ENCODE measurements at regions not wholly inside any gene's neighbourhood (a gene's known extent, or its start where the extent isn't known, plus 50 kb on each side); places are given as distances from the start of the nearest gene placed in this dataset.
"Not testable (repeated sequence)": the region's sequence is repeated elsewhere in the genome, so short reads cannot be mapped to it uniquely, and the experiment has no call there.

GRCh38 chr5:58294598-58295305 lies 165.1 kb downstream of the PLK2 start:
- Mint-ChIP-seq H3K27me3 (peaks cover 0 to 7% of the 10 kb centered on the region in 2 donors), H3K4me1 (no peaks in the 10 kb centered on the region), H3K36me3 (no peaks in the 10 kb centered on the region), H3K4me3 (no peak overlapping the region), H3K27ac (no peak overlapping the region), H3K9me3 (peaks cover 0 to 10% (median 0%) of the 10 kb centered on the region in 3 donors)
- no peak for ATAC-seq (replicated peaks in 1 of 4)
- Histone ChIP-seq H3K4me3 (ENCODE audit: control insufficient read depth in 1 of 2, extremely low read depth in 1 of 2, low read length in 1 of 2) (no peak overlapping the region), H3K27me3 (replicated peaks in 1 of 2; ENCODE audit: control insufficient read depth in 2 of 2, extremely low read depth in 1 of 2, insufficient read depth in 2 of 2, low read length in 1 of 2) (no peaks in the 10 kb centered on the region), H3K4me1 (ENCODE audit: control insufficient read depth in 1 of 2, extremely low read depth in 1 of 2, insufficient read depth in 2 of 2, low read length in 2 of 2) (no peaks in the 10 kb centered on the region), H3K36me3 (ENCODE audit: control insufficient read depth in 2 of 2, extremely low read depth in 1 of 2, insufficient read depth in 1 of 2, low read length in 1 of 2) (no peaks in the 10 kb centered on the region), H3K9me3 (no peaks in the 10 kb centered on the region), H3K27ac (ENCODE audit: low read length) (no peak overlapping the region)
- ChIA-PET CTCF (no interaction called here), POLR2A (no interaction called here)
- 25% methylated on average over 1 of the region's 1 CpG for WGBS (ENCODE audit: insufficient coverage)
- no peak for DNase-seq

GRCh38 chr5:58288275-58288674 lies 171.6 kb downstream of the PLK2 start:
- H3K9me3 Mint-ChIP-seq; H3K27me3 Mint-ChIP-seq; CTCF ChIA-PET; H3K36me3 Mint-ChIP-seq; H3K4me3 Mint-ChIP-seq; H3K36me3 ChIP-seq (ENCODE audit: control insufficient read depth in 2 of 2, extremely low read depth in 1 of 2, insufficient read depth in 1 of 2, low read length in 1 of 2); H3K27ac ChIP-seq (ENCODE audit: low read length); H3K4me1 Mint-ChIP-seq; H3K4me3 ChIP-seq (ENCODE audit: control insufficient read depth in 1 of 2, extremely low read depth in 1 of 2, low read length in 1 of 2); H3K4me1 ChIP-seq (ENCODE audit: control insufficient read depth in 1 of 2, extremely low read depth in 1 of 2, insufficient read depth in 2 of 2, low read length in 2 of 2); DNase-seq; H3K27ac Mint-ChIP-seq; H3K9me3 ChIP-seq; H3K27me3 ChIP-seq (replicated peaks in 1 of 2; ENCODE audit: control insufficient read depth in 2 of 2, extremely low read depth in 1 of 2, insufficient read depth in 2 of 2, low read length in 1 of 2); POLR2A ChIA-PET; ATAC-seq (replicated peaks in 1 of 4): not testable (repeated sequence)
- 100% methylated on average over 2 of the region's 10 CpGs for WGBS (ENCODE audit: insufficient coverage)

GRCh38 chr5:58286741-58287140 lies 173.1 kb downstream of the PLK2 start:
- CTCF ChIA-PET, result no interaction called here
- peaks cover 0 to 4% (median 0%) of the 10 kb centered on the region in 3 donors for H3K9me3 Mint-ChIP-seq

GRCh38 chr5:58285900-58286299 lies 174.0 kb downstream of the PLK2 start:
- Histone ChIP-seq H3K36me3 (ENCODE audit: control insufficient read depth in 2 of 2, extremely low read depth in 1 of 2, insufficient read depth in 1 of 2, low read length in 1 of 2) (no peaks in the 10 kb centered on the region), H3K27ac (ENCODE audit: low read length) (no peak overlapping the region), H3K27me3 (replicated peaks in 1 of 2; ENCODE audit: control insufficient read depth in 2 of 2, extremely low read depth in 1 of 2, insufficient read depth in 2 of 2, low read length in 1 of 2) (no peaks in the 10 kb centered on the region), H3K9me3 (no peaks in the 10 kb centered on the region), H3K4me3 (ENCODE audit: control insufficient read depth in 1 of 2, extremely low read depth in 1 of 2, low read length in 1 of 2) (no peak overlapping the region), H3K4me1 (ENCODE audit: control insufficient read depth in 1 of 2, extremely low read depth in 1 of 2, insufficient read depth in 2 of 2, low read length in 2 of 2) (no peaks in the 10 kb centered on the region)
- DNase-seq (no peak), ATAC-seq (replicated peaks in 1 of 4) (no peak)
- H3K4me3 Mint-ChIP-seq, result no peak overlapping the region
- POLR2A ChIA-PET, result no interaction called here
- H3K27me3 Mint-ChIP-seq, result no peaks in the 10 kb centered on the region
- no peaks in the 10 kb centered on the region for H3K4me1 Mint-ChIP-seq
- CTCF ChIA-PET, result no interaction called here
- peaks cover 0 to 4% (median 0%) of the 10 kb centered on the region in 3 donors for H3K9me3 Mint-ChIP-seq
- H3K36me3 Mint-ChIP-seq, result no peaks in the 10 kb centered on the region
- no CpG with 5 or more reads among the region's 2 CpGs for WGBS (ENCODE audit: insufficient coverage)
- no peak overlapping the region for H3K27ac Mint-ChIP-seq

More at GRCh38 chr5:58286741-58287140, 173.1 kb downstream of the PLK2 start:
- DNase-seq (no peak), ATAC-seq (replicated peaks in 1 of 4) (no peak)
- Mint-ChIP-seq H3K27me3 (no peaks in the 10 kb centered on the region), H3K36me3 (no peaks in the 10 kb centered on the region), H3K27ac (no peak overlapping the region), H3K4me1 (no peaks in the 10 kb centered on the region), H3K4me3 (no peak overlapping the region)
- H3K27me3 ChIP-seq (replicated peaks in 1 of 2; ENCODE audit: control insufficient read depth in 2 of 2, extremely low read depth in 1 of 2, insufficient read depth in 2 of 2, low read length in 1 of 2), result no peaks in the 10 kb centered on the region
- H3K4me1 ChIP-seq (ENCODE audit: control insufficient read depth in 1 of 2, extremely low read depth in 1 of 2, insufficient read depth in 2 of 2, low read length in 2 of 2), result no peaks in the 10 kb centered on the region
- H3K4me3 ChIP-seq (ENCODE audit: control insufficient read depth in 1 of 2, extremely low read depth in 1 of 2, low read length in 1 of 2), result no peak overlapping the region
- POLR2A ChIA-PET, result no interaction called here
- no peaks in the 10 kb centered on the region for H3K9me3 ChIP-seq
- H3K36me3 ChIP-seq (ENCODE audit: control insufficient read depth in 2 of 2, extremely low read depth in 1 of 2, insufficient read depth in 1 of 2, low read length in 1 of 2), result no peaks in the 10 kb centered on the region
- no peak overlapping the region for H3K27ac ChIP-seq (ENCODE audit: low read length)
- no CpG with 5 or more reads among the region's 1 CpG for WGBS (ENCODE audit: insufficient coverage)

- Mint-ChIP-seq H3K4me3 (no peak overlapping the region), H3K36me3 (no peaks in the 10 kb centered on the region), H3K9me3 (peaks cover 0 to 4% (median 0%) of the 10 kb centered on the region in 3 donors), H3K27me3 (no peaks in the 10 kb centered on the region), H3K4me1 (no peaks in the 10 kb centered on the region), H3K27ac (no peak overlapping the region)
- DNase-seq (no peak), ATAC-seq (replicated peaks in 1 of 4) (no peak)
- Histone ChIP-seq H3K27ac (ENCODE audit: low read length) (no peak overlapping the region), H3K9me3 (no peaks in the 10 kb centered on the region), H3K27me3 (replicated peaks in 1 of 2; ENCODE audit: control insufficient read depth in 2 of 2, extremely low read depth in 1 of 2, insufficient read depth in 2 of 2, low read length in 1 of 2) (no peaks in the 10 kb centered on the region), H3K36me3 (ENCODE audit: control insufficient read depth in 2 of 2, extremely low read depth in 1 of 2, insufficient read depth in 1 of 2, low read length in 1 of 2) (no peaks in the 10 kb centered on the region), H3K4me3 (ENCODE audit: control insufficient read depth in 1 of 2, extremely low read depth in 1 of 2, low read length in 1 of 2) (no peak overlapping the region), H3K4me1 (ENCODE audit: control insufficient read depth in 1 of 2, extremely low read depth in 1 of 2, insufficient read depth in 2 of 2, low read length in 2 of 2) (no peaks in the 10 kb centered on the region)
- ChIA-PET CTCF (no interaction called here), POLR2A (no interaction called here)
- 71% methylated on average over 1 of the region's 2 CpGs for WGBS (ENCODE audit: insufficient coverage)
Measured at GRCh38 chr5:58284886-58285285, 175.0 kb downstream of the PLK2 start.

- H3K27ac Mint-ChIP-seq, result no peak overlapping the region
- Histone ChIP-seq H3K27ac (ENCODE audit: low read length) (no peak overlapping the region), H3K27me3 (replicated peaks in 1 of 2; ENCODE audit: control insufficient read depth in 2 of 2, extremely low read depth in 1 of 2, insufficient read depth in 2 of 2, low read length in 1 of 2) (no peaks in the 10 kb centered on the region), H3K36me3 (ENCODE audit: control insufficient read depth in 2 of 2, extremely low read depth in 1 of 2, insufficient read depth in 1 of 2, low read length in 1 of 2) (no peaks in the 10 kb centered on the region), H3K9me3 (no peaks in the 10 kb centered on the region), H3K4me3 (ENCODE audit: control insufficient read depth in 1 of 2, extremely low read depth in 1 of 2, low read length in 1 of 2) (no peak overlapping the region), H3K4me1 (ENCODE audit: control insufficient read depth in 1 of 2, extremely low read depth in 1 of 2, insufficient read depth in 2 of 2, low read length in 2 of 2) (no peaks in the 10 kb centered on the region)
- POLR2A ChIA-PET, result interaction anchor here in 1 of 2 donors (0.6 kb wide), 1 partner anchor 1490 kb away, joined by 3 read pairs; no protein-coding TSS in a partner anchor
- CTCF ChIA-PET, result interaction anchor here in 1 of 2 donors (0.6 kb wide), 1 partner anchor 17 kb away, joined by 4 read pairs; no protein-coding TSS in a partner anchor
- no peak overlapping the region for H3K4me3 Mint-ChIP-seq
- H3K36me3 Mint-ChIP-seq, result no peaks in the 10 kb centered on the region
- H3K4me1 Mint-ChIP-seq, result no peaks in the 10 kb centered on the region
- ATAC-seq (replicated peaks in 1 of 4) (no peak), DNase-seq (no peak)
- H3K27me3 Mint-ChIP-seq, result peaks cover 0 to 6% of the 10 kb centered on the region in 2 donors
- H3K9me3 Mint-ChIP-seq, result no peaks in the 10 kb centered on the region
- no CpG with 5 or more reads among the region's 2 CpGs for WGBS (ENCODE audit: insufficient coverage)
Measured at GRCh38 chr5:58281189-58281588, 178.7 kb downstream of the PLK2 start.
